Lower lobe of right lung (tissue), 2 donors: ENCODE measurements at regions not wholly inside any gene's neighbourhood (a gene's known extent, or its start where the extent isn't known, plus 50 kb on each side); places are given as distances from the start of the nearest gene placed in this dataset.

Source experiments
- ATAC-seq, 2 donors: fragments of 200-7000 bp; cut with Tn5 transposase; one replicate each; pipeline ENCODE4 v1.9.1; 2020 to 2022; ENCODE audit warnings: mild to moderate bottlenecking in 2 of 2, moderate library complexity in 2 of 2
- DNase-seq: peaks from one replicate; pipeline ENCODE4 v3.0.0-alpha.2; 2020
- H3K27ac ChIP-seq: fragments of 200-600 bp; one replicate; pipeline ENCODE4 v1.8.0; 2022
- H3K27me3 ChIP-seq: fragments of 200-600 bp; one replicate; pipeline ENCODE4 v1.8.0; 2022; ENCODE audit warnings: low read depth
- H3K36me3 ChIP-seq: fragments of 200-600 bp; one replicate; pipeline ENCODE4 v1.8.0; 2022; ENCODE audit warnings: mild to moderate bottlenecking
- H3K4me1 ChIP-seq: fragments of 200-600 bp; one replicate; pipeline ENCODE4 v1.8.0; 2022
- H3K4me3 ChIP-seq: fragments of 200-600 bp; one replicate; pipeline ENCODE4 v1.8.0; 2022; ENCODE audit warnings: mild to moderate bottlenecking
- H3K9me3 ChIP-seq: fragments of 200-600 bp; one replicate; pipeline ENCODE4 v1.8.0; 2022
- CTCF ChIP-seq: fragments of 200-600 bp; IDR thresholded peaks from one replicate; pipeline ENCODE4 v1.8.0; 2022; ENCODE audit warnings: antibody characterized with exemption, mild to moderate bottlenecking
- intact Hi-C: fragments of 100-400 bp; cut with DNase I; formaldehyde crosslinking; loops from one replicate; pipeline ENCODE4 v1.11.0; 2022
- donor health status: DM: no; HTN: yes; CAD: no; lungs with severe emphysema.

- no peak overlapping the region for H3K27ac ChIP-seq
- peak; percentile 37 to 61 for ATAC-seq
Observed at GRCh38 chr4:175066923-175067627, 148.9 kb downstream of the ADAM29 start.

GRCh38 chr4:175068266-175068665, 150.1 kb downstream of the ADAM29 start:
- no peak for DNase-seq
- TF ChIP-seq CTCF = no peak

More at GRCh38 chr4:175066923-175067627, 148.9 kb downstream of the ADAM29 start:
- DNase-seq = no peak
- no peaks in the 10 kb centered on the region for H3K4me1 ChIP-seq
- no peaks in the 10 kb centered on the region for H3K9me3 ChIP-seq
- no peak overlapping the region for H3K4me3 ChIP-seq
- H3K27me3 ChIP-seq = no peaks in the 10 kb centered on the region
- no peak for TF ChIP-seq CTCF
- H3K36me3 ChIP-seq = no peaks in the 10 kb centered on the region
- intact Hi-C loops = no loop called here

GRCh38 chr4:175070444-175070843, 152.3 kb downstream of the ADAM29 start:
- H3K27ac ChIP-seq = no peak overlapping the region
- no peak for DNase-seq
- no peaks in the 10 kb centered on the region for H3K27me3 ChIP-seq
- no peaks in the 10 kb centered on the region for H3K4me1 ChIP-seq
- ATAC-seq = no peak
- H3K36me3 ChIP-seq = no peaks in the 10 kb centered on the region
- H3K4me3 ChIP-seq = no peak overlapping the region
- intact Hi-C loops = no loop called here
- H3K9me3 ChIP-seq = no peaks in the 10 kb centered on the region
- TF ChIP-seq CTCF = no peak

More at GRCh38 chr4:175068266-175068665, 150.1 kb downstream of the ADAM29 start:
- intact Hi-C loops = no loop called here
- no peak overlapping the region for H3K4me3 ChIP-seq
- no peaks in the 10 kb centered on the region for H3K27me3 ChIP-seq
- no peak overlapping the region for H3K27ac ChIP-seq
- H3K9me3 ChIP-seq = no peaks in the 10 kb centered on the region
- H3K36me3 ChIP-seq = no peaks in the 10 kb centered on the region
- H3K4me1 ChIP-seq = no peaks in the 10 kb centered on the region
- no peak for ATAC-seq

DNA sequence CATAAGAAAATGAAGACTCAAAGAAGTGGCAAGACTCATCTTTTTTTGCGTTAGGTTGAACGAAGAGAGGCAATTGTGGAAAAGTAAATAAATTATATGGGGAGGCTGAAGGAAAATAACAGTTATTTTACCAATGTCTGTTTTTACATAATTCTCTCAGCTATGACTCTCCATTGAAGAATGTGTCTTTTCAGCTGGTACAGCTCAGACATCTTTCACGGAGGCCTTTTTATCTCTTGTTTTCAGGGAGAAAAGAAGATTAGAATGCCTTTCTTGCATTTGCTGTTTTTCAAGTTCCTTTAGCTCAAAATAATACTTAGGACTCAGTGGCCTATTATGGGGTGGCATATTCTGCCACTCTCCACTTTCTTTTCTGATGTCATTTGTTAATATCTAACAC, 153.0 kb downstream of the ADAM29 start:
- no peak for ATAC-seq
- no peaks in the 10 kb centered on the region for H3K9me3 ChIP-seq
- DNase-seq = no peak
- no peak overlapping the region for H3K4me3 ChIP-seq
- no peaks in the 10 kb centered on the region for H3K4me1 ChIP-seq
- no peak for TF ChIP-seq CTCF
- H3K27me3 ChIP-seq = no peaks in the 10 kb centered on the region
- H3K36me3 ChIP-seq = no peaks in the 10 kb centered on the region
- intact Hi-C loops = no loop called here
- H3K27ac ChIP-seq = no peak overlapping the region

DNA sequence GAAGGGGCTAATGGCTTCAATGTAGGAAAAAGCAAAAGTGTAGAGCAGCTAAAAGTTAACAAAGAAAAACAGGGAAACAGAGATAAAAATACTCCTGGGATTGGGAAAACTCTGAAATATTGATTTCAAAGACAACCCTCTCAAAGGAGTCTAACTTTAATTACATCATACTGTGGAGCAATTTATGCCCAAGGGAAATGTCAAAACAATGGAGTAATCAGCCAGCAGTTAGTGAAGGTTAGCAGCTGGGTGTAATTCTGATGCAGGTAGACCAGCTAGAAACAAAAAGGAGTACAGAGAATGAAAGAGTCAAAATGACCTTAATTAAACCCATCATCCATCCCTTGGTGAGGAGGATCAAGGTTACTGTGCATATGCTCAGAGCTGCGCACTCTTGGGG, 169.0 kb downstream of the ADAM29 start:
- ATAC-seq (no peak), DNase-seq (no peak)
- no peak for TF ChIP-seq CTCF
- Histone ChIP-seq H3K4me3 (no peak overlapping the region), H3K36me3 (no peaks in the 10 kb centered on the region), H3K27me3 (no peaks in the 10 kb centered on the region), H3K27ac (no peak overlapping the region), H3K9me3 (no peaks in the 10 kb centered on the region), H3K4me1 (no peaks in the 10 kb centered on the region)
- intact Hi-C loops = no loop called here
